GM21423 (cell line): ENCODE measurements at regions not wholly inside any gene's neighbourhood (a gene's known extent, or its start where the extent isn't known, plus 50 kb on each side); places are given as distances from the start of the nearest gene placed in this dataset.
"Not testable (repeated sequence)": the region's sequence is repeated elsewhere in the genome, so short reads cannot be mapped to it uniquely, and the experiment has no call there.

Experiments
- ATAC-seq: cut with Tn5 transposase; IDR thresholded peaks from one replicate; pipeline ENCODE4 v1.9.1; 2021; ENCODE audit warnings: mild to moderate bottlenecking, moderate library complexity; ENCODE audit not compliant: unreplicated experiment

GRCh38 chr6:163867518-163868292, 453.2 kb downstream of the QKI start:
- no peak for ATAC-seq

- ATAC-seq, result no peak
Observed at GRCh38 chr6:163866192-163866591, 451.7 kb downstream of the QKI start.

- no peak for ATAC-seq
Observed at GRCh38 chr6:163863565-163863964, 449.0 kb downstream of the QKI start.

DNA sequence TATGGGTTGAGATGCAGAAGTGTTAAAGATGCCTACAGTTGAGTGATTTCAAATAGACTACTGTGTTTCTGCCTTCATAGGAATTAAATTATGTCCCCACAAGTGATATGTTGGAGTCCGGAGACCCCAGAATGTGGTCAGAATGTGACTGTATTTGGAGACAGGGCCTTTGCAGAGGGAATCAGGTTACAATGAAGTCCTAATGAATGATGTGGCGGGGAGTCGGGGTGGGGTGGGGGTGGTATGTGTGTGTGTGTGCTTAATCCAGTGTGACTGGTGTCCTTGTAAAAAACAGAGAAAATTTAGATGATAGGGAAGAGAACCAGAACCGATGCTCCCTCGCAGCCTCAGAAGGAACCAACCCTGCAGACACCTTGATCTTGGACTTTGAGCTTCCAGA, 448.2 kb downstream of the QKI start:
- no peak for ATAC-seq

DNA sequence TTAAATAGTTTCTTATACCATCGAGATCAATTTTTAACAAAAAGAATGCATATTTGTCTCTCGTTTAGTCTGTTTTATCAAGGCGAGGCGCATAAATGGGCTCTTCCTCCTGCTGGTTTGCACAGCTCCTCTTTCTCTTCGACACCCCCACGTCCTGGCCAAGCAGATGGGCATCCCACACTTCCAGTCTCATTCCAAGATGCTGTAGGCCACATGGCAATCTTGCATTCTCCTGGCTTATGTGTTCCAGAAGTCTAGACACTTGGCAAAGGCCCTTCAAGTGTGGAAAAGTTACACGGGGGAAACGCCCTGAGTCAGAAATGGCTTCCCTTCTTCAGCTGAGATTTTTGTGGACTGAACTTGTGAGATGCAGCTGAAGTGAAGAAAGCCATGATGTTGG, 447.1 kb downstream of the QKI start:
- no peak for ATAC-seq

DNA sequence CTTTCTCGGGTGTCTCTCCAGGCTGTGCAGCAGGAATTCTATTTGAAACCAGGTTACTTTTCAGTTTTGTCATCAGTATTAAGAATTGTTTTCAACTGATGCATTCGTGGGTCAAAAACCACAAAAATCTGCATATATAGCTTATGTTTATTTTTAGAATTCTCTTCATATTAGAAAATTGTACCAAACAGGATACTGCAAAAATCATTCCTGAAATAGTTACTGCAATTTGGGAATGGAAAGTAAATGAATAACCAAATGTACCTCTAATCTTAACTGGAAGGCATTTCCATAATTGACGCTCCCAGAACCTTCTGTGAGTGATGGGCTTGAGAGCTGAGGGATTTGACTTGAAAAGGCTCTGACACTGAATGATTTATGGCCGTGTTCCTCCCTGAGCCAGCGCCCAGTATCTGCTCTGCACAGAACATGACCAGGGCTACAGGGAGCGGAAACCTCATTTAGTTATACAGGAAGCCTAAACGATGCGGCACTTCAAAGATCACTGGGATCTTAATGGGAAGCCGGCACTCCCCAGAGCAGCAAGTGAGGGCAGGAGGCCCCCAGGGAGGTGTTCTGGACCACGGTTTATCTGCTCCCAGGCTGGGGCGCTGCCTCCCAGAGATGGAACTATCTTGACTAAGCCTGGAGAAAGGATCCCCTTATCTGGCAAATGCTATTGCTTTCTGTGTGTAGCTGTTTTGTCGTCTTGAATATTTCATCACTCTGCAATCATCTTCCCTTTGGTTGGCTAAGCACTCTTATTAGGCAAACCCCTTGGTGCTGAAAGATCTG, 446.0 kb downstream of the QKI start:
- no peak for ATAC-seq

GRCh38 chr6:163858870-163859269, 444.4 kb downstream of the QKI start:
- ATAC-seq, result not testable (repeated sequence)

DNA sequence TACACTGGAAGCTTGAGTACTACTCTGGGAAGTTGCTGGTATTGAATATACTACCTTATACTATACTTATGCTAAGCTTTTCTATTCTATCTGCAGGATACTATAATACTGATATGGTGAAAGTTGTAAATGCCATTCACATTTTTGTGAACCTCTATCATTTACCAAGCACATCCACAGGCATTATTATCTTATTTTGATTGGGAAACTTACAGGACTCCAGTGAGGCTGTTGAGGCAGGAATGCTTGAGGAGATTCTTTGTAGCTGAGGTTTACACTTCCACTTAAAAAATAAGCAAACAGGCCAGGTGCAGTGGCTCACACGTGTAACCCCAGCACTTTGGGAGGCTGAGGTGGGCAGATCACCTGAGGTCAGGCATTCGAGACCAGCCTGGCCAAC, 442.9 kb downstream of the QKI start:
- no peak for ATAC-seq

DNA sequence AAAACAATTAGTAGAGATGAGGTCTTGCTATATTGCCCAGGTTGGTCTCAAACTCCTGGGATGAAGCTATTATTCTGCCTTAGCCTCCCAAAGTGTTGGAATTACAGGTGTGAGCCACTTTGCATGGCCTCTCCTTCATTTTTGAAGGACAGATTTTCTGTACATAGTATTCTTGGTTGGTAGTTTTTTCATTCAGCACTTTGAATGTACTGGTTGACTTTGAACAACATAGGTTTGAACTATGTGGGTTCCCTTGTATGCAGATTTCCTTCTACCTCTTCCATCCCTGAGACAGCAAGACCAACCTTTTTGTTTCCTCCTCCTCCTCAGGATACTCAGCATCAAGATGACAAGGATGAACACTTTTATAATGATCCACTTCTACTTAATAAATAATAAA, 436.4 kb downstream of the QKI start:
- no peak for ATAC-seq

- ATAC-seq, result no peak
Observed at GRCh38 chr6:163844761-163845160, 430.2 kb downstream of the QKI start.

GRCh38 chr6:163844357-163844756, 429.8 kb downstream of the QKI start:
- no peak for ATAC-seq

GRCh38 chr6:163843218-163843617, 428.7 kb downstream of the QKI start:
- no peak for ATAC-seq

- ATAC-seq, result no peak
Observed at GRCh38 chr6:163842467-163842866, 427.9 kb downstream of the QKI start.

DNA sequence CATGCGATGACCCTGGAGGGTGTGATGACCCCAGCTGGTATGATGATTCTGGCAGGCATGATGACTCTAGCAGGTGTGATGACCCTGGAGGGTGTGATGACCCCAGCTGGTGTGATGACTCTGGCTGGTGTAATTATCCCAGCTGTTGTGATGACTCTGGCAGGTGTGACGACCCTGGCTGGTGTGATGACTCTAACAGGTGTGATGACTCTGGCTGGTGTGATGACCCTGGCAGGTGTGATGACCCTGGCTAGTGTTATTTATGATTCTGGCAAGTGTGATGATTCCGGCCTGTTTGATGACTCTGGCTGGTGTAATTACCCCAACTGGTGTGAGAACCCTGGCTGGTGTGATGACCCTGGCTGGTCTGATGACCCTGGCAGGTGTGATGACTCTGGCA, 427.2 kb downstream of the QKI start:
- ATAC-seq, result no peak

GRCh38 chr6:163841326-163841725, 426.8 kb downstream of the QKI start:
- no peak for ATAC-seq

- no peak for ATAC-seq
Observed at GRCh38 chr6:163840880-163841279, 426.4 kb downstream of the QKI start.

DNA sequence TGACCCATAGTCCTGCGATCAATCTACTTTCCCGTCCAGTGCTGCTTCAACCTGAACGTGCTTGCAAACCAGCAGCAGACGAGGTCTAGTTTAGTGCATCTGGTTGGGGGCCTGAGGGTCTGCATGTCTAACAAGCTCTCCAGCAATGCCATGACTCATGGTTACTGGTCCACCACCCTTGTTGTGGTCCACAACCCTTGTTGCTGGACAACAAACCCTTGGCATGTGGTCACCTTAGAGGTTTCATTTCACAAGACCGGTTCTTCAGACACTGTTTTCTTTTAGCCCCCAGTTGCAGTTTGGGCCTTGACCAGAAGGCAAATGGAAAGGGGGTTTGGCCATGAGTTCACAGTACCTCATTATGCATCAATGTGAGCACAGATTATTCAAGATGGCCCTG, 424.8 kb downstream of the QKI start:
- no peak for ATAC-seq

GRCh38 chr6:163837691-163838431, 423.3 kb downstream of the QKI start:
- ATAC-seq, result no peak

DNA sequence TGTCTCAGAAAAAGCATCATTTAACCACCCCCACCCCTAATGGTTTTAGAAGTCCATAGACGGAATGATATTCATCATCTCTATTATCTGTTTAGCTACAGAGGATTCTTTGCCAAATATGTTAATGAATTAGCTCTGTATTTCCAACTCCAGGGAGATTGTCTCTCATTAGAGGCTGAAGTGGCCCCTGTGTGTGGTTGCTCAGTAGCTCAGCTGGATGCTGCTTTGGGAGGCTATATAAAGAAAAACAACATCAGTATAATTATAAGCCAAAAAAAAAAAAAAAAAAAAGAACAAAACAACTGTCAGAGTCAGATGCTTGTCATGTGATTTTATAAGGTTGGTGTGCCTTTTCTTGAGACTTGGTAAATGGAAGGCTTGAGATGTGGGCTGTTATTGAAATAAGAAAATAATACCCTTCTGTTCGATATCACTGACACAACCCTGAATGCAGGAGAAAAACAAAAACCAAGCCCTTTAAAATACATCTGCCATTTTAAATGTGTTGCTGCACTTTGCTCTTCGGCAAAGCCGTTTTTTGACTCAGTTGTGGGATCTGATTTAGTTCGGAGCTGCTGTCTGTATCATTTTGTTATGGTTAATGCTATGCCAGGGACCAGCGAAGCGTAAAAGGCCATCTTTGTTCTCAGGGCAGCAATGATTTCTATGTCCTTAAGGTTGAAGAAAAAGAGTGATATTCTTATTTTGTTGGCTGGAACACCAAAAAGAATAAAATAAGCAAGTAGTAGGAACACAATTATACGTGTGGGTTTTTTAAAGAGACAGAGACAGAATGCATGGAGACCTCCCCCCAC, 422.6 kb downstream of the QKI start:
- no peak for ATAC-seq

- ATAC-seq, result no peak
Observed at GRCh38 chr6:163835439-163836171, 421.1 kb downstream of the QKI start.
